ENCODE measurements at regions not wholly inside any gene's neighbourhood (a gene's known extent, or its start where the extent isn't known, plus 50 kb on each side); places are given as distances from the start of the nearest gene placed in this dataset.

DNA sequence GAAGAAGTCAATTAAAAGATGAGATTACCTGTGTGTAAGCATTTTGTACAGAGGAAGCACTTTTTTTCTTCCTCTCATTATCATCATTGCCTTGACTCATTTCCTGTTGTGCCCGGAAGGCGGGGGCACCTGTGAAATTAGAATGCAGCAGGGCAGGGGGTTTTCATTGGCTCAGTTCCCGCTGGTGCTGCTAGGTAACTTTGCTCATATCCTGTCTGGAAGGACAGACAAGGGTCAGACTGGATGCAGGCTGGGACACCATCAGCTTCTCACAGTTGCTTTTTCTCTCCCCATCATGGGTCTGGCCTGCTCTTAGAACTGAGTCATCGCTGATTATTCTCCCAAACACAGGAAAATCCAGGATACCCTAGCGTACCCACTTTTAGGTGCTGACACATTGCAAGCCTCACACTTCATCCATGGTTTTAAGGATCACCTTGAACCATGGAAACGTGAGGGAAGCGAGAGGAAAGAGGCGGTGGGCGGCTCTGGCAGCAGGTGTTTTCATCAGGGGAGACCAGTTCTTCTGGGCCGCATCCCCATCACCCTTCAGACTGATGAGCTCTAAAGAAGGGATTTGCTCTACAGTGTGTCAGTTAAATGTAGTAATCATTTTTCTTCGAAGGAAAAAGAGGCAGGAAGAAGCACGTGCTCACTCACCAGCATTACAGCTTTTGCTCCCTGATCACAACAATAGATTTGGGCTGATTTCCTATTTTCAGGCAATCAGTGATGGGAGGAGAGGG is 195.7 kb upstream of the SASH1 start:
- DNase-seq (ENCODE audit: low read depth in 2 of 2), result peak; percentile 99

- DNase-seq (ENCODE audit: low read depth in 2 of 2), result peak; percentile 28 to 50
These were observed 195.2 kb upstream of the SASH1 start for GRCh38 chr6:148147463-148147830.

DNA sequence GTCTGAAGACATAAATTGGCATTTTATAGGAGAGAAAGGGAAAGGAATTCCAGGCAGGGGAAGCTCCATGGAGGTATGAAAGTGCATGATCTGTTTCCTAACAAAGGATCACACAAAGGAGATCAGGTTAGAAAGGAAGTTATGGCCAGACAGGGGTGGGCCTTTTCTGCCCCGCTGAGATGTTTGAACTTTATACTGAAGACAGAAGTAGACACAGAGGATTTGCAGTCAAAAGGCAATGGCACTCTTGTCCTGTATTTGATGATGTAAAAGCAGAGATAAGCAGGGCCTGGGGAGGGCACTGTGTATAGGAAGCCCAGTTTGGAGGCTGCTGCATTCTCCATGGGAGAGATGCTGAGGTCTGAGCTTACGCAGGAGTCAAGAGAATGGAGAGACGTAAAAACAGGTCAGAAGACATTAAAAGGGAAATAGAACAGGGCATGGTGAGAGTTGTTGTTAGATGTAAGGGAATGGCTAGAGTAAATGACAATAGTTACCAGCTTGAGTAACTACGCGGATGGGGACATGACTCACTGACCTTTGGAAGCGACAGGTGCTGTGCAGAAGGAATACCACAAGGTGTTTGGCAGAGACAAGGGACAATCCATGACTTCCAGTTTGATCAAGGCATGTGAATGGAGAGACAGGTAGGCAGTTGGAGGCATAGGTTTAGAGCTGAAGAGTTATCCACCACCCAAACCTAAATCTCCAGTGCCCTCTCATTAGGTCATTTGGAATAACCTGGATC is 190.6 kb upstream of the SASH1 start:
- DNase-seq (ENCODE audit: low read depth in 2 of 2), result no peak

GRCh38 chr6:148154668-148155067 is 188.0 kb upstream of the SASH1 start:
- no peak for DNase-seq (ENCODE audit: low read depth in 2 of 2)

DNA sequence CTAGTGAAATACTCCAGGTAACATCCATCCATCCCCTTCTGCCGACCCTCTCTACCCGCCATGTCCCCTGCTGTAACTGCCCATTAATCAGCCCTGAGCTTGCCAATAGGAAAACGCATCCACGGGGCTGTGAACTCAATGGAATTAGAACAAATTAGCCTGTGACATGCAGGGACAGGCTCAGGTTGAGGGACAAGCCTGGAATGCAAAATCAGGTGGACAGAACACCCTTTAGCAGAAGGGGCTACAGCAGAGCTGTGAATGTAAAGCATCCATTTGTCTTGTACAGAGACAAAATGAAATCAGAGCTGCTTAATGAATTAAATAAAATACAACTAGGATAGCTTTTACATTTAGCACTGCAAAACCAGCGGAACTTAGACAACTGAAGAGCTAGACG is 187.3 kb upstream of the SASH1 start:
- DNase-seq (ENCODE audit: low read depth in 2 of 2), result no peak

DNA sequence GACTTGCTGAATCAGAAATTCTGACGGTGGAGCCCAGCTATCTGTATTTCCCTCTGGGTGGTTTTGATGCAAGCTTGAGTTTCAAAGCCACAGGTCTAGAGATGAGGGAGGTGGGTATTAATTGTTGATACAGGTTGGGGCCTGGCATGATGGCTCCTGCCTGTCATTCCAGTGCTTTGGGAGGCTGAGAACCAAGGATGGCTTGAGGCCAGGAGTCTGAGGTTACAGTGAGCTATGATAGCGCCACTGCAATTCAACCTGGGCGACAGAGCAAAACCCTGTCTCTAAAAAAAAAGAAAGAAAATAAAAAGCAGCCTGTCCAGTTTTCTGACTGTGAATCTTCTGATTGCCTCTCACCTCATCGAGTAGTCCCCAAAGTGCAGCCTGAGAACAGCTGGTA is 184.8 kb upstream of the SASH1 start:
- no peak for DNase-seq (ENCODE audit: low read depth in 2 of 2)

DNA sequence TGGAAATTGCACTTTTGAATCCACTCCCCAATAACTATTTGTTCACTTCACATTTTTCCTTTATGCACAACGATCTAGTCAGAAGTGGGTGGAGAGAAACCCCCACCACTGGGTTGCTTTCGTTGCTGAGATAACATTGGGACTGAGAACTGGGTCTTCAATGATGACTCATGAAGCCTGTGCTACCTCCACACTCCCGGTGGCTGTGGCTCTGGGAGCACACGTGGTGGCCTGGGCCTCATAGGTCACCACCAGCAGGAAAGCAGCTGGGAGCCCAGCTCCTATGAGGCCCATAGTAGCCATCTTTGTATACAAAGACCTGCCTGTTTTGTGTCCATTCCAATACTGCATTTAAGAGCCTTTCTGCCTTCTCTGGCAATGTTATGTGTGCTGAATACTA is 178.0 kb upstream of the SASH1 start:
- DNase-seq (ENCODE audit: low read depth in 2 of 2), result peak in 1 of 2 donors; percentile 28

DNA sequence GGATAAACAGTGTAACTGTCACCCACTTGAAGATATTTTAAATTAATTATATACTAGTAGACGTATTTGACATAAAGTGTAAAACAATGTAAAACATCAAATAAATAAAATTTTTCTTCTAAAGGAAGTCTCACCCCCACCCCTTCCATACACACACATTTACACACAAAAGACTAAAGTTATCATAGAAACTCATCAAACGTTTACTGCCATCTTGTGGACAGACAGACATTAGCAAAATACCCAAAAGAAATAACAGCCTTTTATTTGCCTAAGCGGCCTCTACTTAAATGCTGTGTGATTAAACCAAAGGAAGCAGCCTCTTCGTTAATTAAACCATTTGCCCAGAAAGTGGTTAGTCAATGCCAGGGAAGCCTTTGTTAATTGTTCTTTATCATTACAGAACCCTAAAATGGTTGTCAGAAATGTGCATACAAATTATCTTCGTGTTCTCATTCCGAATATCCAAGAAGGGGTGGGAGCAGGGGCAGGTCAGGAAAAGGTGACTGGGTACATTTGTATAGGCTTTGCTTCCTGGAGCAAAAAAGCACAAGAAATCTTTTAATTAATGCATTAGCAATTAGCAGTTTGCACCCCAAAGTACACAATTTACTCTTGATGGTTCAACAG is 176.2 kb upstream of the SASH1 start:
- peak; percentile 73 to 77 for DNase-seq (ENCODE audit: low read depth in 2 of 2)

GRCh38 chr6:148169706-148170105 is 172.9 kb upstream of the SASH1 start:
- DNase-seq (ENCODE audit: low read depth in 2 of 2), result no peak

- DNase-seq (ENCODE audit: low read depth in 2 of 2), result no peak
These were observed 172.4 kb upstream of the SASH1 start for GRCh38 chr6:148170286-148170685.

DNA sequence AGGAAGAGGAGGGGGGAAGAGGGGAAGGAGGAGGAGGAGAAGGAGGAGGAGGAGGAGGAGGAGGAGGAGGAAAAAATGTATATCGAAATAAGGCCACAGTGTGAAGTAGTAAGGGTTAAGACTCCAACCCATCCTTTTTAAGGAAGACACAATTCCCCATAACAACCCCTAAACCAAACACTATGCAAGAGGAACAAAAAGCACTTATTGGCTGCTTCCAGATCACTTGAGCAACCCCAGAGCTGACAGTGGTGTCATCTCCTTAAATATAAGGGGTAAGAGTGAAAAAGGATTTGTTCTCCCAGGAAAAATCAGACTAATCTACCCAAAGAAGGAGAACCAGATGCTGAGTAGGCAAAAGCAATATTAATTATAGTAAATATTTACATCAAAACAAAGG is 169.1 kb upstream of the SASH1 start:
- DNase-seq (ENCODE audit: low read depth in 2 of 2), result no peak

- no peak for DNase-seq (ENCODE audit: low read depth in 2 of 2)
These were observed 167.0 kb upstream of the SASH1 start for GRCh38 chr6:148175550-148176188.

- DNase-seq (ENCODE audit: low read depth in 2 of 2), result peak; percentile 46 to 67
These were observed 164.9 kb upstream of the SASH1 start for GRCh38 chr6:148177589-148178233.

DNA sequence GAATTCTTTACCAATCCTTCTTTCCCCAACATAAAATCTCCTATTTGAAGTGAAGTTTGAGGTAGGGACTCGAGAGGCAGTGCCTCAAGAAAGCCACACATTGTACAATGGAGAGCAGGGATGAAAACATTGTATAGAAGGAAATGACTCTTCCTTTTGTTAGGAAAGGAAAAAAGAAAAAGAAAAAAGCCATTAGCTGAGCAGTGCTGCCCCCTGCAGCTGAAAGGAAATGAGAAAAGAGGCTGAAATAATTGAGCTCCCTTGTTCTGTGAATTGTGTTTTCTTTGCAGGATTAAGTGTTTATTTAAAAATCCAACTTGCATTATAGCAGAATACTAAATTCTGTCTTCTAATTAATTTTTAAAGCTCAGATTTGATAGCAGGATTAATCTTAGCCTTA is 162.9 kb upstream of the SASH1 start:
- DNase-seq (ENCODE audit: low read depth in 2 of 2), result peak in 1 of 2 donors; percentile 65

DNA sequence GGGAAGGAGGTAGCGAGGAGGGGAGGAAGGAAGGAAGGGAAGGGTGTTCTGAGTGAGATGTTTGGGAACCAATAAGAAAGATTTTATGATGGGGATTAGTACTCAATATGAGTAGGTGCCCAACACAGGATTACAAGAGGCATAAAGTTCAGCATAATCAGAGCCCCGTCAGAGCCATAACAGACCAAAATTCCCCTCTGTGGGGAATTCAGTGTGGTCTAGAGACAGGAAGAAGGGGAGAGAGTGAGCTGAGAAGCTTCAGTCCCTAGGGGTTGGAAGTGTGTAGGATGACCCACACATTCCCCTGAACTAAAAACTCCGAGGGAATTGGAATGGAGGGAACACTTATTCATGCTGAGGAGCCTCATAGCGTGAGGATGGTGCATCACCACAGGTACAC is 160.3 kb upstream of the SASH1 start:
- DNase-seq (ENCODE audit: low read depth in 2 of 2), result no peak

GRCh38 chr6:148183776-148184175 is 158.9 kb upstream of the SASH1 start:
- DNase-seq (ENCODE audit: low read depth in 2 of 2), result no peak

- DNase-seq (ENCODE audit: low read depth in 2 of 2), result no peak
These were observed 155.7 kb upstream of the SASH1 start for GRCh38 chr6:148186916-148187315.

DNA sequence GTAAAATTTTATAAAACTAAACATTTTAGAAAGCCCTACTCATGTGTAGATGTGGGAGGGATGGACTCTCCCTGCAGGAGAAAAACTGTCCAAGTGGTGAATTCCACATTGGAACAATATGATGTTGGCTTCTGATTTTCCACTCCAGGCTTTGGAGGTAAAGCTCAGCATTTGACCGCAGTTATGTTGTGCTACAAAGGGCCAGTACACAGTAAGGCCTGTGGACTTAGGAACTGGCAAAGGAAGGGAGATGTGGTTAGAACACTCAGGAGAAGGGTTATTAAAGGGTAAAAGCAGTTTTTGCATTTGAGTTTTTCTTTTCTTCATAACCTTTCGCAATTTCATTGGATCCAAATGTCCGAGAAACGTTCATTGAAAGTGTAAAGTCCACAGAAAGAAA is 150.3 kb upstream of the SASH1 start:
- no peak for DNase-seq (ENCODE audit: low read depth in 2 of 2)

GRCh38 chr6:148193063-148193680 is 149.5 kb upstream of the SASH1 start:
- no peak for DNase-seq (ENCODE audit: low read depth in 2 of 2)

DNA sequence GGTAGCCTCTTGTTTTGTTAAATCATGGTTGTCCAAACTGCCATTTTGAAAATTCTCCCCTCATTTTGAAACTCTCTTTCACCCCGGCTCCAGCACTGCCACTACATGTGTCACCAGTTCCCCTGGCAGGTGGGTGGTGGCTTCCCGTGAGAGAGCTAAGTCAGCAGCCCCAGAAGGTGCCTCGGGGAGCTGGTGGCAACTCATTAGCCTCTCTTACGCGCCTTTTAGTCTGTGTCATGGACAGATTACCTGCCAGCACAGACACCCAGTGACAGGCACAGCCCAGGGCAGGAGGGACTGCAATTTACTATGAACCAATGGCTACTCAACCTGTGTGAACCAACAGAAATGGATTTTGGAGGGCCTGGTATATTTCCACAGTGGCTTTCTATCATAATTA is 147.1 kb upstream of the SASH1 start:
- DNase-seq (ENCODE audit: low read depth in 2 of 2), result no peak

GRCh38 chr6:148199584-148199983 is 143.1 kb upstream of the SASH1 start:
- DNase-seq (ENCODE audit: low read depth in 2 of 2), result no peak

Measured in dermis microvascular lymphatic vessel endothelial cell (primary cell).